Activated CD4-positive, alpha-beta T cell treated with anti-CD3 and anti-CD28 coated beads, Interleukin-2, Interleukin-6, amounts not matched to agents 100 ng/mL and 50 ng/mL, durations not matched to agents 16 hours and 8 hours (primary cell): ENCODE measurements at regions not wholly inside any gene's neighbourhood (a gene's known extent, or its start where the extent isn't known, plus 50 kb on each side); places are given as distances from the start of the nearest gene placed in this dataset.

Experiments used
- DNase-seq: peaks from one replicate; pipeline ENCODE4 v3.0.0-alpha.2; 2020

DNA sequence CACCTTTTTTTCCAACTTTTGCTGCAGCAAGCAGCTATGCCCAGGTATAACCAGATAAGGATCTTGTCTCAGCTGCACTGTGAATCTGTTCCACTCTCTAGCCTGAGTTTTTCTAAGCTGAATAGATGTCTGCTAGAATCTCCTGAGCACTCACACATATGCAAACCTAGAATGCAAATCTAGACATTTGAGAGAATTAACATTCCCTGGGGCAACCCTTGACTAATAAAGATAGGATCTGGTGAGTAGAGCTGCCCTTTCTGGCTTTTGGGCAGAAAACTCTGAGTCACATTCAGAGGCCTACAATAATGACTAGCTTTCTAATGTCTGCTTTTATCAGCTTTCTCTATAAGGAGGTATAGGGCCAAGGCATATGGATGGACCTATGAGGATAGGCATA is 61.4 kb upstream of the BARHL2 start:
- DNase-seq, result no peak

DNA sequence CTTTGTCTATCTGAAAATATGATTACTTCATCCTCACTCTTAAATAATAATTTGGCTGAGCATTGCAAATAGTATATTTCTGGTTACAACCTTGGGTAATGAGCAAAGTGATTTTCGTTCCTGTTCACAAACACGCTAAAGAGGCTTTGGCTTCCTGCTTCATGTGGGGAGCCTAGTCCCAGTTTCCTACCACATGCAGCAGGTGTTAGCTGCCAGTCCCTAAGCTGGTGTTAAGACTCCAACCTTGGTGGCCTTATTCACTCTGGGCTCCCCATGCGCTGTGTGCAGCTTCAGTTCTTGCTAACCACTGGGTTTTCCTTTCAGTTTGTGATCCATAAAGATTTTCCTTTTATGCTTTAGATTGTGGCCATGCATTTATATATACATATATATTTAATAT is 56.7 kb upstream of the BARHL2 start:
- DNase-seq, result no peak

DNA sequence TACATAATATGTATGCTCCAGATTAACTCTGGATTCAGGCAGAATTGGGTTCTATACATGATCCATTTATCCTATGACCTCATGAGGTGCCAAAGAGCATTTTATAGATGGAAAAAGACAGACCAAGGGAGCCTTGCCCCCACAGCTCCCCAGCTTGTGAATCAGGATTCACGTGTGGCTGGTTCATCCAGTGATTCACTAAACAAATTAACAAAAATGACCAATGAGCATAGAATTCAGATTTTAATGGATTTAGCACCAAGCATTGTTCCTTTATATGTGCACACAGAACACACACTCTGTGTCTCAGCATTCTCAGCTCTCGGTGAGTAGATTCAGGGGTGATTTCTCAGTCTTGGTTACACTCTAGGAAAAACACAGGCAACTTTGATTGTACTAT is 51.7 kb upstream of the BARHL2 start:
- DNase-seq, result no peak

DNA sequence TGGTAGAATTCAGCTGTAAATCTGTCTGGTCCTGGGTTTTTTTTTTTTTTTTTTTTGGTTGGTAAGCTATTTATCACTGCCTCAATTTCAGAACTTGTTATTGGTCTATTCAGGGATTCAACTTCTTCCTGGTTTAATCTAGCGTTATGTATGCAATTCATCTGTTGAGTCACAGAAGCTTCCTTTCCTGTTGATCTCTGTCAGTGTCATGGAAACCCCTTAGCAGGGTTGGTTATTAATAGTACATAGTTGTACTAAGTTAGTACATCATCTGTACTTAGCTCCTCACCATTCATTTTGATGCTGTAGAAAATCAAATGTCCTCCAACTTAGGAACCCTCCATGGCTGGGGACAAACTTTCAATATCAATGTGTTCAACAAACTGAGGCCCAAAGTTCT is 51.0 kb upstream of the BARHL2 start:
- no peak for DNase-seq
